GM18867 (cell line): ENCODE measurements at regions not wholly inside any gene's neighbourhood (a gene's known extent, or its start where the extent isn't known, plus 50 kb on each side); places are given as distances from the start of the nearest gene placed in this dataset.
"Not testable (repeated sequence)": the region's sequence is repeated elsewhere in the genome, so short reads cannot be mapped to it uniquely, and the experiment has no call there.

Experiments used
- ATAC-seq: cut with Tn5 transposase; IDR thresholded peaks from one replicate; pipeline ENCODE4 v1.9.1; 2021; ENCODE audit warnings: mild to moderate bottlenecking, moderate library complexity; ENCODE audit not compliant: unreplicated experiment

- ATAC-seq: not testable (repeated sequence)
Measured at GRCh38 chr6:121634586-121634985, 199.1 kb downstream of the GJA1 start.

GRCh38 chr6:121635355-121635754 is 199.9 kb downstream of the GJA1 start:
- ATAC-seq: no peak

- not testable (repeated sequence) for ATAC-seq
Measured at GRCh38 chr6:121636217-121636616, 200.8 kb downstream of the GJA1 start.

DNA sequence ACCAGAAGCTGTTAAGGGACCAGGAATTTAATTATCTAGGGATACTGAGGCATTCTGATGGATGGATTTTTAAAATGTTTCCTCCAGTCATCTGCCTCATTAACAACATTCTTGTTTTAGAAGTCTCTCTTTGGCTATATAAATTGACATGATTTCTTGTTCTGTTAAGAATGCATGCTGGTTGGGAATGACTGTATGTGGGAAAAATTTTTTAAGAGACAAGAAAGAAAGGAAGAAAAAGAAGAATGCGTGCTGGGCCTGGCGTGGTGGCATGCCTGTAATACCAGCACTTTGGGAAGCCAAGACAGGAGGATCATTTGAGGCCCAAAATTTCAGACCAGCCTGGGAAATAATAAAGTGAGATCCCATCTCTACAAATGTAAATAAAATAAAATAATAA is 203.6 kb downstream of the GJA1 start:
- no peak for ATAC-seq

- ATAC-seq: no peak
Measured at GRCh38 chr6:121641158-121641557, 205.7 kb downstream of the GJA1 start.

DNA sequence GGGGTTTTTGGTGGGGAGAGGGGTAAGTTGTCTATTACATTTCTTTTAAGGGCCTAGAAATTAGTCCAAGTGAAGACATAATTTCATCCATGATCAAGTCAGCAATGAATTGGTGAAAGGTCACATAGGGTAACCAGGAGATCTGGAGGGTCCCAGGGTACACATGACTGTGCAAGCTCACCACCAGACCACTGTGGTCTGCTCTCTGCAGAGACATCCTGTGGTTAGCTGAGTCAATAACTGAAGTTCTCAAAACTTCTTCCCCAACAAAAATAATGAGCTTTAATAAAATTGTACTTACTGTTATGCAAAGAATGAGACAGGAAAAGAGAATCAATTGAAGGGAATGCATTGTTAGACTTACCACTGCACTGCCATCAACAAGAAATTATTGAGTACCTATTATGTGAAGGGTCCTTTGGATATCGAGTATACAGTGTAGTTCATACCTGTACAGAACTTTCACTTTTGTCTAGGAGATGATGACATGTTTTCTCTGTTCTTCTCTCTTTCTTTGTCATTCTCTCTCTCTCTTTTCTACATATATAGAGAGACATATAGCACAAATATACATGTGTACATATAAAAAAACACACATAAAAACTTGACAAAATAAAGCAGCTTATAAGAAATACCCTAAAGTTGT is 209.8 kb downstream of the GJA1 start:
- no peak for ATAC-seq

- no peak for ATAC-seq
Measured at GRCh38 chr6:121647905-121648304, 212.5 kb downstream of the GJA1 start.

- no peak for ATAC-seq
Measured at GRCh38 chr6:121649951-121650350, 214.5 kb downstream of the GJA1 start.

DNA sequence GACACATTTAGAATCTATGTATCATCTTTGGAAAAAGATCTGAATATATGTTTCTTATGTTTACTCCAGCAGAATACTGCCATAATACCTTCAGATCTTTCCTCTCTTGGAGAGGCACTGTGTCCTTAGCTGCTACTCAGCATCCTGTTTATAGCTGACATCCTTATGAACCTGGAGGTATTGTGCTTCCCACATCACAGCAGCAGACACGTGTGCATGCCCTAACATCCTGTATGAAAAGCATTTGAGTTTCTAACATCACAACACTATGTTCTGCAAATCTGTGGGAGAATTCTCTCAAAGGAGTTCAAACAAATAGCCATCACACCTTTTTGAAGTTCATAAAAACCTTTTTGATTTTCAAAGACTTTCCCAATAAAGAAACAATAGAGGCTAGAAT is 216.0 kb downstream of the GJA1 start:
- ATAC-seq: no peak

GRCh38 chr6:121652223-121652622 is 216.8 kb downstream of the GJA1 start:
- ATAC-seq: no peak

- no peak for ATAC-seq
Measured at GRCh38 chr6:121652726-121653623, 217.5 kb downstream of the GJA1 start.

- ATAC-seq: no peak
Measured at GRCh38 chr6:121653624-121654008, 218.2 kb downstream of the GJA1 start.

- ATAC-seq: no peak
Measured at GRCh38 chr6:121657972-121658371, 222.5 kb downstream of the GJA1 start.

GRCh38 chr6:121660277-121660676 is 224.8 kb downstream of the GJA1 start:
- ATAC-seq: no peak

GRCh38 chr6:121663292-121663810 is 227.9 kb downstream of the GJA1 start:
- ATAC-seq: no peak

DNA sequence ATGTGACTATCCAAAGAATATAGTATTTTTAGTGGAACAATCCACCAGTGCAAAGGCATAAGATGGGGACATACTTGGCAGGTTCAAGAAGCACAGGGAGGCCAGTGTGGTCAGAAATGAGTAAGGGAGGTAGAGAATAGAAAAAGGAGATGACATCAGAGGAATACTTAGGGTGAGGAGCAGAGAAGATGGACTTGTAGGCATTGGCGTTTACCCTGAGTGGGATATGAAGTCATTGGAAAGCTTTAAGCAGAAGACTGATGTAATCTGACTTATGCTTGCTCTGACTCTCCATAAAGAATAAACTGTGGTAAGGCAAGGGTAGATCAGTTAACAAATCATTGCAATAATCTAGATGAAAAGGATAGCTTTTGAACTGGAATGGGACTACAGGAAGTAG is 228.7 kb downstream of the GJA1 start:
- ATAC-seq: no peak

- no peak for ATAC-seq
Measured at GRCh38 chr6:121666814-121667213, 231.4 kb downstream of the GJA1 start.

DNA sequence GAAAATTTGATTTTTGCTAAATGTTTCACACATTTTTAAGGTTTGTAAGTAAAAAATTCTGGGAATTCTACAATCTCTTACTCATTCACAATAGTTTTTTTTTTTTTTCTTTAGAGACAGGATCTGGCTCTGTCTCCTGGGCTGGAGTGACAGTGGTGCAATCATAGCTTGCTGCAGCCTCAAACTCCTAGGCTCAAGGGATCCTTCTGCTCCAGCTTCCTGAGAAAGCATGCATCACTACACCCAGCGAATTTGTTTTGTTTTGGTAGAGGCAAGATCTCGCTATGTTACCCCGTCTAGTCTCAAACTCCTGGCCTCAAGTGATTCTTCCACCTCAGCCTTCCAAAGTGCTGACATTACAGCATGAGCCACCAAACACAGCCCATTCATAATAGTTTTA is 232.8 kb downstream of the GJA1 start:
- ATAC-seq: no peak

GRCh38 chr6:121670511-121670910 is 235.1 kb downstream of the GJA1 start:
- ATAC-seq: no peak

DNA sequence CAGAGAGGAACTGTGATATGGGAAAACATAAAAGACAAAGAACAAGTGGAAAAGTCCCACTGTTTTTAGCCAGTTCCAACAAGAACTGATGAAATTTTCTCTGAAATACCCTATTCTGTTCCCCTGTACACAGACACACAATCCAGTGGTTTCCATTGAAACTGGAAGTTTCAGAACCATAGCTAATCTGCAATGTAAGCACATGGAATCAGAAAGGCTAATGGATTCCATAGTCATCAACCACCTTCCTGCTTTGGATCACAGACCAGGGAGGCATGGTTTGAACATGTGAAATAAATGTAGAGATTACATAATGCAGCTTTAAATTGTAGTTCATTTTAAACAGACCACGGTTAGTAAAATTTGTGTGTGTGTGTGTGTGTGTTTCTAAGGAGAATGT is 242.1 kb downstream of the GJA1 start:
- ATAC-seq: no peak

DNA sequence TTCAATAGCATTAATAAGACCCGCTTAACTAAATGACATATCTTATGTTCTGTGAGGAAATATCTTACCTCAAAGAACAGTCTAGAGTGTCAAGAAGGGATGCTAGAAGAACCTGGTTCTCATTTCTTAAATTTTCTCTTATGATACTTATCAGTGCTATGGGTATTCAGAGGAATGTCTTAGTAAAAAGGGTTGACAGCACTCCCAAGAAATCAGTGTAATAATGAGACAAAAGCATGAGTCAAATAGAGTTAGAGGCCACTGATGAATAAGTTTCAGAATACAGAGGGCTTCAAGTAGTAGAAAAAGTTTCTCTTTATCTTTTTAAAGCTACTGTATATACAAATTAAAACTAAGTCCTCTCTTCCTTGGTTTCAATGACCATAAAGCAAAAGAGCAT is 242.8 kb downstream of the GJA1 start:
- ATAC-seq: no peak

DNA sequence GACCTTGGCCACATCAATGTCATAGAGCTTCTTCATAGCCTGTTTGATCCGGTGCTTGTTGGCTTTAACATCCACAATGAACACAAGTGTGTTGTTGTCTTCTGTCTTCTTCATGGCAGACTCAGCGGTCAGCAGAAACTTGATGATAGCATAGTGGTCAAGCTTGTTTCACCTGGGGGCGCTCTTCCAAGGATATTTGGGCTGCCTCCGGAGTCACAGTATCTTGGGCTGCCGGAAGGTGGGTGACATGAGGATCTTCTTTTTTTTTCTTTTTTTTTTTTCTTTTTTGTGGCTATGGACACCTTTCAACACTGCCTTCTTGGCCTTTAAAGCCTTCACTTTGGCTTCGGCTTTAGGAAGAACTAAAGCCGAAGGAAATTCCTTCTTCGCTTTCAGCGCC is 244.6 kb downstream of the GJA1 start:
- no peak for ATAC-seq
